ENCODE measurements at regions not wholly inside any gene's neighbourhood (a gene's known extent, or its start where the extent isn't known, plus 50 kb on each side); places are given as distances from the start of the nearest gene placed in this dataset.
"Not testable (repeated sequence)": the region's sequence is repeated elsewhere in the genome, so short reads cannot be mapped to it uniquely, and the experiment has no call there.

- DNase-seq (ENCODE audit: low spot score), result not testable (repeated sequence)
Observed at GRCh38 chr6:19247181-19247580, 590.0 kb upstream of the ID4 start.

- not testable (repeated sequence) for DNase-seq (ENCODE audit: low spot score)
Observed at GRCh38 chr6:19256123-19256522, 581.0 kb upstream of the ID4 start.

GRCh38 chr6:19261642-19262041 is 575.5 kb upstream of the ID4 start:
- no peak for DNase-seq (ENCODE audit: low spot score)

- DNase-seq (ENCODE audit: low spot score), result no peak
Observed at GRCh38 chr6:19268117-19268516, 569.1 kb upstream of the ID4 start.

- no peak for DNase-seq (ENCODE audit: low spot score)
Observed at GRCh38 chr6:19268718-19269117, 568.5 kb upstream of the ID4 start.

- no peak for DNase-seq (ENCODE audit: low spot score)
Observed at GRCh38 chr6:19269341-19269898, 567.8 kb upstream of the ID4 start.

- DNase-seq (ENCODE audit: low spot score), result no peak
Observed at GRCh38 chr6:19270616-19271015, 566.6 kb upstream of the ID4 start.

GRCh38 chr6:19279273-19279684 is 557.9 kb upstream of the ID4 start:
- no peak for DNase-seq (ENCODE audit: low spot score)

- DNase-seq (ENCODE audit: low spot score), result no peak
Observed at GRCh38 chr6:19287928-19288327, 549.2 kb upstream of the ID4 start.

GRCh38 chr6:19289457-19289856 is 547.7 kb upstream of the ID4 start:
- no peak for DNase-seq (ENCODE audit: low spot score)

- no peak for DNase-seq (ENCODE audit: low spot score)
Observed at GRCh38 chr6:19297880-19298279, 539.3 kb upstream of the ID4 start.

GRCh38 chr6:19298421-19298820 is 538.7 kb upstream of the ID4 start:
- DNase-seq (ENCODE audit: low spot score), result no peak

- no peak for DNase-seq (ENCODE audit: low spot score)
Observed at GRCh38 chr6:19299129-19299528, 538.0 kb upstream of the ID4 start.

- DNase-seq (ENCODE audit: low spot score), result no peak
Observed at GRCh38 chr6:19301980-19302379, 535.2 kb upstream of the ID4 start.

- DNase-seq (ENCODE audit: low spot score), result no peak
Observed at GRCh38 chr6:19303383-19303782, 533.8 kb upstream of the ID4 start.

GRCh38 chr6:19309661-19310060 is 527.5 kb upstream of the ID4 start:
- no peak for DNase-seq (ENCODE audit: low spot score)

- DNase-seq (ENCODE audit: low spot score), result no peak
Observed at GRCh38 chr6:19311786-19312185, 525.4 kb upstream of the ID4 start.

- DNase-seq (ENCODE audit: low spot score), result no peak
Observed at GRCh38 chr6:19312241-19312978, 524.8 kb upstream of the ID4 start.

- no peak for DNase-seq (ENCODE audit: low spot score)
Observed at GRCh38 chr6:19317431-19317986, 519.7 kb upstream of the ID4 start.

- DNase-seq (ENCODE audit: low spot score), result no peak
Observed at GRCh38 chr6:19319005-19319404, 518.2 kb upstream of the ID4 start.

- DNase-seq (ENCODE audit: low spot score), result no peak
Observed at GRCh38 chr6:19320111-19320581, 517.0 kb upstream of the ID4 start.

- no peak for DNase-seq (ENCODE audit: low spot score)
Observed at GRCh38 chr6:19322691-19323485, 514.3 kb upstream of the ID4 start.

GRCh38 chr6:19324376-19324775 is 512.8 kb upstream of the ID4 start:
- no peak for DNase-seq (ENCODE audit: low spot score)
